GM19328 (cell line): ENCODE measurements at regions not wholly inside any gene's neighbourhood (a gene's known extent, or its start where the extent isn't known, plus 50 kb on each side); places are given as distances from the start of the nearest gene placed in this dataset.

Source experiments
- ATAC-seq: cut with Tn5 transposase; IDR thresholded peaks from one replicate; pipeline ENCODE4 v1.9.1; 2021; ENCODE audit warnings: mild to moderate bottlenecking, moderate library complexity; ENCODE audit not compliant: unreplicated experiment

- no peak for ATAC-seq
Observed at GRCh38 chr3:46091741-46092701, 64.7 kb upstream of the XCR1 start.

DNA sequence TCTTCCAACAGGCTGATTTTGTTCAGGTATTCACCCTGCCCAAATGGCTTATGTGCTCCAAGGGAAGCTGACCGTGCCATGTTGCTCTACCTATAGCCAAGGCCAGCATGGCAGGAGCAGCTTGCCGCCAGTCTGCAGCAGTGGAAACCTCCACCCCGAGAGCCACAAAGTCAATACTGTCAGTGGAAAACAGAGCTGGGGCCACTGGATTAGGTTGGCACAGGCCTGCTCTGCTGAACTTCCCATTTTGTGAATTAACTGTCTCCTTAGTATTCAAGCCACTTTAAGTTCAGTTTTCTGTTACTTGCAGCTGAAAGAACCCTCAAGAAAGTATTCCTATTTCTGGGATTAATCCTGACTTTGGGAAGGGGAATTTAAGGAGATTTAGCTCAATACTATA is 63.8 kb upstream of the XCR1 start:
- no peak for ATAC-seq

GRCh38 chr3:46090161-46090591 is 62.9 kb upstream of the XCR1 start:
- no peak for ATAC-seq

- ATAC-seq = no peak
Observed at GRCh38 chr3:46089237-46090011, 62.1 kb upstream of the XCR1 start.

GRCh38 chr3:46087871-46088270 is 60.6 kb upstream of the XCR1 start:
- ATAC-seq = no peak

- ATAC-seq = no peak
Observed at GRCh38 chr3:46086986-46087385, 59.7 kb upstream of the XCR1 start.

DNA sequence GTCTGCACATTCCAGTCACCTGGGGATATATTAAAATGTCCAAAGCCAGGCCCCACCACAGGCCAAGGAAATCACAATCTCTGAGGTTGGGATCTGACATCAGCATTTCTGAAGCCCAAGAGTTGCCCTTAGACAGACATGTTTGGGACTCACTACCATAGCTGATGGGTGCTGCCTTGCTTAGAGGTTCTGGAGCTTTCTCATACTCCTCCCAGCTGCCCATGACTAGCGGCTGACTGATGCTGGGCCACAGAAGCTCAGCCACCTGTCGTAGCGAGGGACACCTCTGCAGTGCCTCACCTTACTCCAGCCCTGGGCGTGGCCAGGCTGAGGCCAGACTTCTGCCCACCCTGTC is 58.8 kb upstream of the XCR1 start:
- ATAC-seq = no peak

DNA sequence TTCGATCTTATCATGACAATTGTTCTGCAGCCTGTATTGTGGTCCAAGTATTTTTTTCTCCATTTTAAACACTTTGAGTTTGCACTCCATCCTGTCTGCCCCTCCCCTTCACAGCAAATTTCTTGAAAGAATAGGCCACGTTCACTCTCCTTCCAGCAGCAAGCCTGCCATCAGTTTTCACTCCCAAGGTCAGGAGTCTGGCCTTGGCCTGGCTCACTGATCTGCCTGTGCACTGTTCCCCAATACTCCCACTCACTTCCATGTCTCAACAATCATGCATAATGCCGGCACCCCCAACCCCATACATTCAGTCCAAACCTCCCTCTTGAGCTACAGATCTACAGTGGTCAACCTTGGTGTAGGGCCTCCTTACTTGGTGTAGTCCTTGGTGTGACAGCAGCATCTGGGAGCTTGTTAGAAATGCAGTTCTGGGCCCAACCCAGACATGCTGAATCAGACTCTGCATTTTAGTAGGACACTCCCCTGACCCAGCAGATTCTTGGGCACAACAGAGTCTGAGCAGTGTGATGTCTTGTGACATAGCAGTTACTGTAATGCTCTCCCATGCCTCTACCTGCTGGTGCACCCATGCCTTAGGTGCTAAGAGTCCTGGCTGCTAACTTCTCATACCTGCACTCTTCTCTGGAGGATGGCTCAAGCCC is 58.3 kb upstream of the XCR1 start:
- ATAC-seq = no peak

GRCh38 chr3:46083956-46084355 is 56.7 kb upstream of the XCR1 start:
- ATAC-seq = no peak

DNA sequence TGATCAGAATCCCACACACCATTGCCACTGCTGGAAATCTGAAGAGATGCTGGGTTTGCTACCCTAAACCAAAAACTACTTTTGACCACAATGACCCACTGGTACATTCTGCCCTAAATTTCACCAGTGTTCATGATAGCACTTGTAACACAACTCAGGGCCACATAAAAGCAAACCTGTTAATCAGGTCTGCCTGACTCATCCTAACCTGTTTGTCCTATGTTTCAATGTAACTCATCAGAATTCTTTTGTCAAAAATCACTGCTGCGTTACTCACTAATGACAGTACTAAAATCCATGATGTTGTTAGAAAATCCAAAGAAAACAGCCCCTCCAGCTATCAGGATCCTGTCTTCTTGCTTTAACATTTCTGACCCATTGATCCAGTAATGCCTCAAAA is 55.6 kb upstream of the XCR1 start:
- no peak for ATAC-seq

DNA sequence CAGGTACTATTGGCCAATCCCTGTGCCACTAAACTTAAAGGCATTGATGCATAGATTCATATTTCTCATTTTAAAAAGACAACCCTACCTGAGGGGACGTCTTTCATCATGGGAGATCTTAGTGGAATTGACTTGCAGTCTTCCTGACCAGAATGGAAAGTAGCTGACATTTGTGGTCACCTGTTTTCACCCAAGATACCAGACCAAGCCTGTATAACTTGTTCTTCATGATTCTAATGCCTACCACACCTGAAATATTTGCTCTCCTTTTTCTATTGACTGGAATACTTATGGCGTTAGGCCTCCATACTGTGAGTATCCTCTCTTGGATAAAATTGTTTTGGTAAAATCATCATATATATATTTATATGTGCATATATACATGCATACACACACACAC is 54.7 kb upstream of the XCR1 start:
- ATAC-seq = no peak

GRCh38 chr3:46080969-46081345 is 53.7 kb upstream of the XCR1 start:
- ATAC-seq = no peak

- no peak for ATAC-seq
Observed at GRCh38 chr3:46080124-46080968, 53.1 kb upstream of the XCR1 start.

GRCh38 chr3:46078712-46079400 is 51.6 kb upstream of the XCR1 start:
- no peak for ATAC-seq
